ENCODE measurements at regions not wholly inside any gene's neighbourhood (a gene's known extent, or its start where the extent isn't known, plus 50 kb on each side); places are given as distances from the start of the nearest gene placed in this dataset.

DNA sequence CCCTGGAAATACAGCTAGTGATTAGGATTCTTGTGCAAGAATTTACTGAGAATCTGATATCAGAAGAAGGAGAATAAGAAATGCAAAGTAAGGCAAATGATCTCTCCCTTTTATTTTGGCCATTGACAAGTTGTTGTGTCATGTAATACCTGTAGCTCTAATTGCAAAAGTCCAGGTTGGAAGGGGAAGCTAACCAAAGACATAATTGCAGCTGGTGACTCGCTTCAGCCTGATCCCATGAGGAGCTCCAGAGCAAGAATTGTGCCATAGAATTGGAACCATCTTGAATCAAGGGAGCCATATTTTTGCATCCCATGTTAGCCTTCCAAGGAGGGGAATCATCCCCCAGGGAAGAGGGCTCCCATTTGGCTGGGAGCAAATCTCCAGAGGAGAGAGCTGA is 149.6 kb upstream of the MOCS2 start:
- TF ChIP-seq, protein P1, sequence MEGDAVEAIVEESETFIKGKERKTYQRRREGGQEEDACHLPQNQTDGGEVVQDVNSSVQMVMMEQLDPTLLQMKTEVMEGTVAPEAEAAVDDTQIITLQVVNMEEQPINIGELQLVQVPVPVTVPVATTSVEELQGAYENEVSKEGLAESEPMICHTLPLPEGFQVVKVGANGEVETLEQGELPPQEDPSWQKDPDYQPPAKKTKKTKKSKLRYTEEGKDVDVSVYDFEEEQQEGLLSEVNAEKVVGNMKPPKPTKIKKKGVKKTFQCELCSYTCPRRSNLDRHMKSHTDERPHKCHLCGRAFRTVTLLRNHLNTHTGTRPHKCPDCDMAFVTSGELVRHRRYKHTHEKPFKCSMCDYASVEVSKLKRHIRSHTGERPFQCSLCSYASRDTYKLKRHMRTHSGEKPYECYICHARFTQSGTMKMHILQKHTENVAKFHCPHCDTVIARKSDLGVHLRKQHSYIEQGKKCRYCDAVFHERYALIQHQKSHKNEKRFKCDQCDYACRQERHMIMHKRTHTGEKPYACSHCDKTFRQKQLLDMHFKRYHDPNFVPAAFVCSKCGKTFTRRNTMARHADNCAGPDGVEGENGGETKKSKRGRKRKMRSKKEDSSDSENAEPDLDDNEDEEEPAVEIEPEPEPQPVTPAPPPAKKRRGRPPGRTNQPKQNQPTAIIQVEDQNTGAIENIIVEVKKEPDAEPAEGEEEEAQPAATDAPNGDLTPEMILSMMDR (conservative IDR thresholded peaks at IDR 0.05): no peak
- no peak for TF ChIP-seq ZFX (IDR thresholded peaks at IDR 0.05)

All from C4-2B (cell line).